ENCODE measurements at regions not wholly inside any gene's neighbourhood (a gene's known extent, or its start where the extent isn't known, plus 50 kb on each side); places are given as distances from the start of the nearest gene placed in this dataset.

DNA sequence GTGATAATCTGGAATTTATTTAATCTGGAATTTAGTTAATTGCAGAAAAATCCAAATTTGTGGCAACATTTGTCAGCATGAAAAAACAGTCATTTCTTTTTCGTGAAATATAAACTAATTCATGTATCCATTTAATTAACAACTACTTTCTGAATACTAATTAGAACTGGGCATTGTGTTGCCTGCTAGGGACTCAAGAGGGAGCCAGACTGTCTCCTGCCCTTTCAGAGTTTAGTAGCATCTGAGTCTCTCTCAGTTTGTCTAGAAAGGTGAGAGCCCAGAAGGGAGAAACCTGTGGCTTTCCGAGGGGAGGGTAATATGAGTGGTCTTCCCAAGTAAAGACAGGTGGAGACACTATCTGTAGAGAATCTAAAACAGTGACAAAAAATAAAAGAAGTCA lies 210.9 kb upstream of the HDDC2 start:
- Histone ChIP-seq H3K4me3 (no peak overlapping the region), H3K36me3 (no peaks in the 10 kb centered on the region), H3K4me1 (no peaks in the 10 kb centered on the region), H3K27ac (no peak overlapping the region), H3K9me3 (no peaks in the 10 kb centered on the region), H3K27me3 (no peaks in the 10 kb centered on the region)
- DNase-seq (ENCODE audit: low spot score in 2 of 2) = no peak
- intact Hi-C loops (cut with DNase I) = no loop called here
- peak in 1 of 3 experiments; percentile 8 for TF ChIP-seq CTCF (IDR thresholded peaks at IDR 0.05)

GRCh38 chr6:125513978-125514377 lies 212.2 kb upstream of the HDDC2 start:
- no peak for DNase-seq (ENCODE audit: low spot score in 2 of 2)
- intact Hi-C loops (cut with DNase I) = no loop called here

GRCh38 chr6:125516644-125517043 lies 214.9 kb upstream of the HDDC2 start:
- H3K4me1 ChIP-seq = no peaks in the 10 kb centered on the region
- H3K4me3 ChIP-seq = no peak overlapping the region
- H3K27ac ChIP-seq = no peak overlapping the region
- no peaks in the 10 kb centered on the region for H3K9me3 ChIP-seq
- DNase-seq (ENCODE audit: low spot score in 2 of 2) = no peak
- no peaks in the 10 kb centered on the region for H3K27me3 ChIP-seq
- H3K36me3 ChIP-seq = no peaks in the 10 kb centered on the region
- intact Hi-C loops (cut with DNase I) = no loop called here
- no peak for TF ChIP-seq CTCF (IDR thresholded peaks at IDR 0.05)

More at GRCh38 chr6:125513978-125514377, 212.2 kb upstream of the HDDC2 start:
- no peaks in the 10 kb centered on the region for H3K4me1 ChIP-seq
- no peaks in the 10 kb centered on the region for H3K36me3 ChIP-seq
- no peaks in the 10 kb centered on the region for H3K27me3 ChIP-seq
- H3K4me3 ChIP-seq = no peak overlapping the region
- no peak for TF ChIP-seq CTCF (IDR thresholded peaks at IDR 0.05)
- no peak overlapping the region for H3K27ac ChIP-seq
- H3K9me3 ChIP-seq = no peaks in the 10 kb centered on the region

DNA sequence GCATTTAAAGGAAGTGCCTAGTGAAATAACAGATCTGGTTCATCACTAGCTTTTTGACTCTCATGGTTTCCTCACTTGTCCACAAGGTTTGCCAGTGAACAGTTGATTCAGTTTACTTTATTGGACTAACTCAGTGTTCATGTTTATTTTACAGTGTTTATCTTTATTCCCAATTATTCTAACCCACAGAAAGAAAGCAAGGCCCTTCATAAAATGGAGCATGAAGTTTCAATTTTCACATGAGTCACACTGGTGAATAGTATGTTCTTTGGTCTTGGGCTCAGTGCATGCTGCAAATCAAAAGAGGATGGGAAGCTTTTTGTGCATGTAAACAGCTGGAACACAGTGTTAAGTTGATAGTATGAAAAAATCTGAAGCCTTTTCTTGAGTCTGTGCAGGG lies 217.6 kb upstream of the HDDC2 start:
- Histone ChIP-seq H3K4me1 (no peaks in the 10 kb centered on the region), H3K4me3 (no peak overlapping the region), H3K9me3 (no peaks in the 10 kb centered on the region), H3K27ac (no peak overlapping the region), H3K27me3 (no peaks in the 10 kb centered on the region), H3K36me3 (no peaks in the 10 kb centered on the region)
- DNase-seq (ENCODE audit: low spot score in 2 of 2) = no peak
- no peak for TF ChIP-seq CTCF (IDR thresholded peaks at IDR 0.05)
- intact Hi-C loops (cut with DNase I) = no loop called here

DNA sequence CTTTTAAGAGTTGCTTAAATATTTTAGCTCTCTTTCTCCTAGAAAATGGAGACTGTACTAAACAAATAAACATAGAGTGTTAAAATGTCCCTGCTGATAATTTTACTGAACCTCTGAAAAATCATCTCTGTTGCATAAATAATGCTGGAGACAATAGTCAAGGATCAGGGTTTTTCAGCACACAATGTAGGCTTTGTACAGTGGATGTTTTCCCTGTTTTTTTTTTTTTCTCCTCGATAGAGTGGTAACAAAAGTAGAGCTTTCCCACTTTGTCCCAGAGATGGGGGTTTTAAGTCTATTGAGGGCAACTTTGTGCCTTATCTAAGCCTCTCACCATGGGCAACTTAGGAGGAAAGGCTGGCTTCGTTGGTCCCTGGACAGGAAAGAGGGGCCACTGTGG lies 222.6 kb upstream of the HDDC2 start:
- Histone ChIP-seq H3K27ac (no peak overlapping the region), H3K36me3 (no peaks in the 10 kb centered on the region), H3K4me3 (no peak overlapping the region), H3K27me3 (no peaks in the 10 kb centered on the region), H3K4me1 (no peaks in the 10 kb centered on the region), H3K9me3 (no peaks in the 10 kb centered on the region)
- no peak for TF ChIP-seq CTCF (IDR thresholded peaks at IDR 0.05)
- no peak for DNase-seq (ENCODE audit: low spot score in 2 of 2)
- intact Hi-C loops (cut with DNase I) = no loop called here

- H3K9me3 ChIP-seq = no peaks in the 10 kb centered on the region
- no peak overlapping the region for H3K27ac ChIP-seq
- H3K27me3 ChIP-seq = no peaks in the 10 kb centered on the region
- TF ChIP-seq CTCF (IDR thresholded peaks at IDR 0.05) = no peak
- intact Hi-C loops (cut with DNase I) = no loop called here
- no peaks in the 10 kb centered on the region for H3K4me1 ChIP-seq
- DNase-seq (ENCODE audit: low spot score in 2 of 2) = no peak
- no peak overlapping the region for H3K4me3 ChIP-seq
- H3K36me3 ChIP-seq = no peaks in the 10 kb centered on the region
These were observed 223.3 kb upstream of the HEY2 start for GRCh38 chr6:125526007-125526720.

Data from ascending aorta (tissue), 2 donors.